Frontal cortex (tissue), 3 donors: ENCODE measurements at regions not wholly inside any gene's neighbourhood (a gene's known extent, or its start where the extent isn't known, plus 50 kb on each side); places are given as distances from the start of the nearest gene placed in this dataset.
"Not testable (repeated sequence)": the region's sequence is repeated elsewhere in the genome, so short reads cannot be mapped to it uniquely, and the experiment has no call there.

Experiments
- DNase-seq, 2 donors: peaks; one replicate each; pipeline ENCODE4 v3.0.0; 2012; ENCODE audit warnings: low spot score in 2 of 2
- FAIRE-seq: peaks from 2 replicates; lab custom pipeline; 2012; peaks lifted over from hg19 to GRCh38; lab: Jason Lieb, UNC
- donor health status: control.
- donor health status: control.
- donor health status: control.

GRCh38 chr13:93004919-93005318, 221.7 kb upstream of the GPC6 start:
- FAIRE-seq (no peak), DNase-seq (no peak)

DNA sequence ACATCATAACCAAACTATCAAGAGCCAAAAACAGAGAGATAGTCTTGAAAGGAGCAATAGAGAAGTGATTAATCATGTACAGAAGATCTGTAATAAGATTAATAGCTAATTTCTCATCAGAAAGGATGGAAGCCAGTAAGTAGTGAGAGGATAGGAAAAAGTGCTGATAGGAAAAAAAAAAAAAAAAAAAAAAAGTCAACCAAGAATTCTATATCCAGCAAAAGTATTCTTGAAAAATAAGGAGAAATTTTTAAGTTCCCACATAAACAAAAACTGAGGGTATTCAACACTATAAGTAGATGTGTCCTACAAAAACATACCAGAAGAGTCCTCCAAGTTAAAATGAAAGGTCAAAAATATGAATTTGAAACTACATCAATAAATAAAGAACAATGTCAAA, 218.7 kb upstream of the GPC6 start:
- DNase-seq (no peak), FAIRE-seq (no peak)

GRCh38 chr13:93017493-93018112, 209.0 kb upstream of the GPC6 start:
- DNase-seq (no peak), FAIRE-seq (no peak)

- DNase-seq, result no peak
- no peak for FAIRE-seq
These were observed 202.7 kb upstream of the GPC6 start for GRCh38 chr13:93023929-93024328.

GRCh38 chr13:93025984-93026383, 200.6 kb upstream of the GPC6 start:
- no peak for FAIRE-seq

GRCh38 chr13:93029536-93029935, 197.1 kb upstream of the GPC6 start:
- DNase-seq, result no peak
- no peak for FAIRE-seq

More at GRCh38 chr13:93025984-93026383, 200.6 kb upstream of the GPC6 start:
- no peak for DNase-seq

- DNase-seq (no peak), FAIRE-seq (no peak)
These were observed 190.2 kb upstream of the GPC6 start for GRCh38 chr13:93036380-93036779.

DNA sequence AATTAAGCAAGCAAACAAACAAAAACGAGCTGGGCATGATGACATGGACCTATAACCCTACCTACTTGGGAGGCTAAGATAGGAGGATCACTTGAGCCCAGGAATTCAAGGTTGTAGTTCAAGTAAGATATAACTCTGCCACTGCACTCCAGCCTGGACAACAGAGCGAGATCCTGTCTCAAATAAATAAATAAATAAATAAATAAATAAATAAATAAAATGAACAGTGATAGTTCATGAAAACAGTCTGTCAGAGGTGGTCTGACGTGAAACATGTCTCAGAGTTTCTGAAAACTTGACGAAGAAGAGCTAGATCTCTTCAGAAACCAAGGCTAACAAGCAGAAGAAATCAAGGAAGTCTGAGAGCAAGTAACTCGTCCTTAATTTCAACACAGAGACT, 188.8 kb upstream of the GPC6 start:
- DNase-seq (no peak), FAIRE-seq (no peak)

DNA sequence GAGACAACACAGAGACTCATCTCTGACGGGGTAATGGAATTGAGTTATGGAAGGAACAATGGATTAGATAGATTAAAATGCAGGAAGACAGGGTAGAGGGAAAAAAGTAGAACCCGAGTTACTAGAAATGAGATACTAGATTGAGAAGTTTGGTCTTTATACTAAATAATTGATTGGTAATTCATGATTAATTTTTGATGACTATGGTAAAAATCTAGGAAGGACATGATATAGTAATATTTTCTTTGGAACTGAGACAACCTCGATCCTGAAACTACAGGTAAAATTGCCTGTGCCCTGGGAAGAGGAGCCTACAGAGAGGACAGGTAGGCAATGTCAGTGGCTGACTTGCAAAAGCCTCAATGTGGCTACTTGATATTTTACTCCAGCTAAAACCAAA, 188.4 kb upstream of the GPC6 start:
- DNase-seq, result no peak
- FAIRE-seq, result no peak

DNA sequence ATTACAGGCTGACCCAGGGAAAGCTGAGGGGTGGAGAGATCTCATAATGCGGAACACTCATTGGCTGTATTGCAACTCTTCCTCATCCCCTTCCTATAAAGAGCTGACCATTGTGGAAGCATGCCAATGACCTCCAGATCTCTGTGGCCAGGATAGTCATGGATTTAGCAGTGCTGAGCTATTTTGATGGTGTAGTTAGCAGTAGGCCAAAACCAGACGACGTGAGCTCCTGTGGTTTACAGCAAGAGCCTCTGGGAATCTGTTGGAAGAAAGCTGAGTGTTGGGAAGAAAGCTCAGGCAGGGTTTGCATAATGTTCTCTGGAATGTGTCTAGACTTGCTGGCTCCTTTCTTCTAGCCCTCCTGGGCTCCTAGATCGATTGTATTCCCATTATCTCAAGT, 187.5 kb upstream of the GPC6 start:
- FAIRE-seq, result no peak
- DNase-seq, result no peak

DNA sequence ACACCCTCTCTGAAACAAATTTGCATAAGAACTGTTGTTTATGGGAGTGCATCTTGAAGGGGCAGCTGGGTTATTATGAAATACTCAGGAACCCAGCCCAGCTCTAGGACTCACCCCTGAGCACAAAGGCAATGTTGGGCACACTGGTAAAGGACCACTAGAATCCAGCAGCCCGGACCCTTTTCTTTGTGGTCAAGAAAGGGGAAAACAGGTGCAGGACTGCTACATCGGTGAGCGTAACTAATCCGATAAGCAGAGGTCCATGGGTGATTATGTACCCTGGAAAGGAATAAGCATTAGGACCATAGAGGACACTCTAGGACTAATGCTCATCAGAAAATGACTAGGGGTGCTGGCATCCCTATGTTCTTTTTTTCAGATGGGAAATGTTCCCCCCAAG, 185.0 kb upstream of the GPC6 start:
- not testable (repeated sequence) for DNase-seq, FAIRE-seq

DNA sequence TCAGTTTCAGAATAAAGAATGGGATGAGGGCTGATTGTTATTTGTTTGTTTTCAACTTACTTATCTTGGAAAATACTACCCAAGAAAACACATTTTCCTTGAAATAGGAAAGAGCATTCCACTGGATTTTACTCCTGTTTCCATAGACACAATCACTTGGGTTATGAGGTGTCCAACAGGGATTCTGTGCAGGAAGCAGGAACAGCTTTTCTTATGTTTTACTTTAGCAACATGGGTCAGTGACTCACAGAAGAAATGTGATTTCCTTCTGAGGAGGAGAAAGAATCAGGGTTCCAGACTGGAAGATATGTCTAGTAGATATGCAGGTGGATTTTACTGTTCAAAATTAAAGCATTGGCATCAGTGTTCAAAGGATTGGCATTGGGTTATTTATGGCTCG, 180.8 kb upstream of the GPC6 start:
- no peak for FAIRE-seq

GRCh38 chr13:93055233-93055632, 171.4 kb upstream of the GPC6 start:
- no peak for DNase-seq
- FAIRE-seq, result no peak

More for the DNA sequence above, 180.8 kb upstream of the GPC6 start:
- DNase-seq, result no peak

- FAIRE-seq, result no peak
- DNase-seq, result no peak
These were observed 168.3 kb upstream of the GPC6 start for GRCh38 chr13:93058301-93058700.

- no peak for FAIRE-seq
- DNase-seq, result no peak
These were observed 166.5 kb upstream of the GPC6 start for GRCh38 chr13:93060144-93060543.

DNA sequence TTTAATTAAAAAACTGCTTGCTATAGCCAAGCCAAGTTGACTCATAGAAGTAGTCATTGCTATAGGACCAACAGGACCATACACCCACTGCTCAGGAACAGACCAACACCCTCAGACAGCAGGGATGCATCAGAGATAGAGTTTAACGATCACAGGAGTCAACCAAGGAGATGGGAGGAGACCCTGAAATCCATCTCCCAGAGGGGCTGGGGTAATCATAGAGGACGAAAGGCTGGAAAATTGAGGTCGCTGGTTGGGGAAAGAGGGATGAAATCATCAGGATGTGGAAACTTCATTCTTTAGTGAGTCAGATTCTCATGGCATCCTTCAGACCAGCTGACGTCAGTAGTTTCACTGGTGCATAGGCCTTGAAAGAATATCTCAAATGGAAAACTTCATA, 160.4 kb upstream of the GPC6 start:
- no peak for FAIRE-seq
- no peak for DNase-seq

GRCh38 chr13:93079294-93079693, 147.3 kb upstream of the GPC6 start:
- no peak for DNase-seq
- FAIRE-seq, result no peak

- FAIRE-seq, result no peak
- no peak for DNase-seq
These were observed 146.4 kb upstream of the GPC6 start for GRCh38 chr13:93080166-93080565.

- no peak for DNase-seq
These were observed 146.0 kb upstream of the GPC6 start for GRCh38 chr13:93080587-93080986.

DNA sequence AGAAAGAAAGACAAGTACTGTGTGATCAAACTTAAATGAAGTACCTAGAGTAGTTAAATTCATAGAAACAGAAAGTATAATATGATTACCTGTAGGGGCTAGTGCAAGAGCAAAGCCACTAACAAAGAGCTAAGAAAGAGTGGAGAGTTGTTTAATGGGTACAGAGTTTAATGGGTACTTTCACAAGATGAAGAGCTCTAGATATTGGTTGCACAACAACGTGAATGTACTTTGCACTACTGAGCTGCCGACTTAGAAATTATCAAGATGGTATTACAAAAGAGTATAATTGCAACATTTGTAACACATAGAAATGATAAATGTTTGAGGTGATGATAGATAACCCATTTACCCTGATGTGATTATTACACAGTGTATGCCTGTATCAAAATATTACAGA, 140.3 kb upstream of the GPC6 start:
- DNase-seq (no peak), FAIRE-seq (no peak)

More at GRCh38 chr13:93080587-93080986, 146.0 kb upstream of the GPC6 start:
- FAIRE-seq, result no peak

- DNase-seq, result no peak
- FAIRE-seq, result no peak
These were observed 127.6 kb upstream of the GPC6 start for GRCh38 chr13:93098972-93099371.

DNA sequence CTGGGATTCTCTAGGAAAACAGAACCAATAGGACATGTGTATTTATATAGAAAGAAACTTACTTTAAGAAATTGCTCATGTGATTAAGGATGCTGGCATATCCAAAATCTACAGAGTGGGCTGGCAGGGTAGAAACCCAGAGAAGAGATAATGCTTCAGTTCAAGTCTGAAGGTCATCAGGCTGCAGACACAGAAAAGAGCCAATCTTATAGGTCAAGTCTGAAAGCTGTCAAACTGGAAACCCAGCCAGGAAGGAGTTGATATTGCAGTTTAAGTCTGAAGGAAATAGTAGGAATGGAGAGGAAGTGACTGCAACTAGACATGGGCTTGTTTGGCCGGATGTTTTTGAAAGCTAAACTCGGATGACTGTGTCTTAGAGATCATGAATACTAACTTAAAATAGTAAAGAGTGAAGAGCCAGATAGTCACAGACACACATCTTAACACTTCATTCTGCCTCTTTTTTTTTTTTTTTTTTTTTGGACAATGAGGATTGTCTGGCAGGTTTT, 125.3 kb upstream of the GPC6 start:
- DNase-seq (no peak), FAIRE-seq (no peak)
